MM.1S (cell line): ENCODE measurements at regions not wholly inside any gene's neighbourhood (a gene's known extent, or its start where the extent isn't known, plus 50 kb on each side); places are given as distances from the start of the nearest gene placed in this dataset.

Experiments
- CTCF ChIP-seq: fragments of 300-600 bp; sonication (generic); IDR thresholded peaks from 2 replicates; pipeline ENCODE4 v1.5.1; 2016; ENCODE audit warnings: antibody characterized with exemption, low read length, mixed read lengths
- EZH2 ChIP-seq: fragments of 300-600 bp; sonication (generic); optimal IDR thresholded peaks from 2 replicates; pipeline ENCODE3; 2017; ENCODE audit warnings: low read depth, mild to moderate bottlenecking, antibody characterized with exemption, low read length, mixed read lengths
- EZH2phosphoT487 ChIP-seq: fragments of 300-600 bp; sonication (generic); IDR thresholded peaks from 2 replicates; pipeline ENCODE4 v1.6.1; 2018; ENCODE audit warnings: antibody characterized with exemption, low read length

GRCh38 chr5:30956251-30956650, 237.2 kb upstream of the CDH6 start:
- TF ChIP-seq CTCF (no peak), EZH2 (no peak), EZH2phosphoT487 (no peak)
